ENCODE measurements at regions not wholly inside any gene's neighbourhood (a gene's known extent, or its start where the extent isn't known, plus 50 kb on each side); places are given as distances from the start of the nearest gene placed in this dataset.

GRCh38 chr3:13150624-13151023, 77.4 kb upstream of the IQSEC1 start:
- H3K27ac ChIP-seq: no peak overlapping the region
- no peak for TF ChIP-seq CTCF (conservative IDR thresholded peaks at IDR 0.05)
- no peak for TF ChIP-seq ZFX (IDR thresholded peaks at IDR 0.05)

- H3K27ac ChIP-seq: no peak overlapping the region
- TF ChIP-seq ZFX (IDR thresholded peaks at IDR 0.05): no peak
- TF ChIP-seq CTCF (conservative IDR thresholded peaks at IDR 0.05): no peak
These were observed 76.3 kb upstream of the IQSEC1 start for GRCh38 chr3:13149330-13150108.

- no peak overlapping the region for H3K27ac ChIP-seq
- TF ChIP-seq CTCF (conservative IDR thresholded peaks at IDR 0.05) (no peak), ZFX (IDR thresholded peaks at IDR 0.05) (no peak)
These were observed 75.5 kb upstream of the IQSEC1 start for GRCh38 chr3:13148561-13149329.

GRCh38 chr3:13148126-13148525, 74.9 kb upstream of the IQSEC1 start:
- TF ChIP-seq ZFX (IDR thresholded peaks at IDR 0.05) (no peak), CTCF (conservative IDR thresholded peaks at IDR 0.05) (no peak)
- H3K27ac ChIP-seq: no peak overlapping the region

GRCh38 chr3:13147344-13147743, 74.1 kb upstream of the IQSEC1 start:
- TF ChIP-seq ZFX (IDR thresholded peaks at IDR 0.05) (no peak), CTCF (conservative IDR thresholded peaks at IDR 0.05) (no peak)
- H3K27ac ChIP-seq: no peak overlapping the region

- no peak overlapping the region for H3K27ac ChIP-seq
- no peak for TF ChIP-seq CTCF (conservative IDR thresholded peaks at IDR 0.05)
These were observed 73.5 kb upstream of the IQSEC1 start for GRCh38 chr3:13146643-13147143.
